C4-2B (cell line): ENCODE measurements at regions not wholly inside any gene's neighbourhood (a gene's known extent, or its start where the extent isn't known, plus 50 kb on each side); places are given as distances from the start of the nearest gene placed in this dataset.
"Not testable (repeated sequence)": the region's sequence is repeated elsewhere in the genome, so short reads cannot be mapped to it uniquely, and the experiment has no call there.

ENCODE experiments used
- CTCF ChIP-seq: fragments of 450-650 bp; conservative IDR thresholded peaks from 2 replicates; pipeline ENCODE4 v1.5.1; 2017; ENCODE audit warnings: mild to moderate bottlenecking
- ZFX ChIP-seq: fragments of 450-650 bp; IDR thresholded peaks from 2 replicates; pipeline ENCODE4 v1.6.1; 2017

- not testable (repeated sequence) for TF ChIP-seq CTCF, ZFX
Measured at GRCh38 chr7:65647153-65647964, 225.5 kb upstream of the VKORC1L1 start.
